Esophagus squamous epithelium (tissue), 5 donors: ENCODE measurements at regions not wholly inside any gene's neighbourhood (a gene's known extent, or its start where the extent isn't known, plus 50 kb on each side); places are given as distances from the start of the nearest gene placed in this dataset.
"Not testable (repeated sequence)": the region's sequence is repeated elsewhere in the genome, so short reads cannot be mapped to it uniquely, and the experiment has no call there.

Source experiments
- DNase-seq: peaks from one replicate; lab custom pipeline; 2025; lab: John Stamatoyannopoulos, UW
- H3K27ac ChIP-seq, 4 donors: fragments of 200-600 bp; sonication (generic); one replicate each; pipeline ENCODE4 v1.5.1; 2016 to 2019; ENCODE audit warnings: mild to moderate bottlenecking in 1 of 4
- H3K27me3 ChIP-seq, 4 donors: fragments of 200-600 bp; sonication (generic); 1 replicate in 3 of 4; 2 replicates in 1 of 4; pipeline versions ENCODE4 v1.5.1 to v1.6.0; 2017 to 2021; ENCODE audit warnings: antibody characterized with exemption in 1 of 4
- H3K36me3 ChIP-seq, 3 donors: fragments of 200-600 bp; sonication (generic); one replicate each; pipeline ENCODE4 v1.5.1; 2016 to 2019
- H3K4me1 ChIP-seq, 3 donors: fragments of 200-600 bp; sonication (generic); one replicate each; pipeline ENCODE4 v1.5.1; 2017 to 2019
- H3K4me3 ChIP-seq, 4 donors: fragments of 200-600 bp; sonication (generic); 1 replicate in 3 of 4; 2 replicates in 1 of 4; pipeline ENCODE4 v1.5.1; 2016 to 2019; ENCODE audit warnings: mild to moderate bottlenecking in 2 of 4, moderate library complexity in 1 of 4
- H3K9me3 ChIP-seq, 3 donors: fragments of 200-600 bp; sonication (generic); one replicate each; pipeline ENCODE4 v1.5.1; 2016 to 2019
- POLR2A ChIP-seq, 4 donors: fragments of 450-650 bp; IDR thresholded peaks; one replicate each; pipeline ENCODE4 v1.6.1; 2017; ENCODE audit warnings: antibody characterized with exemption in 4 of 4, mild to moderate bottlenecking in 4 of 4, moderate library complexity in 3 of 4
- WGBS, 2 donors: methylation state at CpG; one replicate each; pipeline ENCODE4 v1.1.5; 2018; 5-methylcytosine and 5-hydroxymethylcytosine counted together
- intact Hi-C: fragments of 100-400 bp; cut with DNase I; formaldehyde crosslinking; loops from one replicate; pipeline ENCODE4 v1.15.0; 2022
- TF ChIP-seq, protein P1 (sequence below), 6 experiments: fragments of 450-650 bp in 4 of 6; fragments of 200-600 bp in 2 of 6; sonication (generic) in 2 of 6; IDR thresholded peaks; one replicate each; pipeline ENCODE4 v1.5.1; 2016 to 2019; ENCODE audit warnings: antibody characterized with exemption in 6 of 6, mild to moderate bottlenecking in 4 of 6, moderate library complexity in 4 of 6
- donor health status: DM: yes; HTN: yes; CAD: no.

DNA sequence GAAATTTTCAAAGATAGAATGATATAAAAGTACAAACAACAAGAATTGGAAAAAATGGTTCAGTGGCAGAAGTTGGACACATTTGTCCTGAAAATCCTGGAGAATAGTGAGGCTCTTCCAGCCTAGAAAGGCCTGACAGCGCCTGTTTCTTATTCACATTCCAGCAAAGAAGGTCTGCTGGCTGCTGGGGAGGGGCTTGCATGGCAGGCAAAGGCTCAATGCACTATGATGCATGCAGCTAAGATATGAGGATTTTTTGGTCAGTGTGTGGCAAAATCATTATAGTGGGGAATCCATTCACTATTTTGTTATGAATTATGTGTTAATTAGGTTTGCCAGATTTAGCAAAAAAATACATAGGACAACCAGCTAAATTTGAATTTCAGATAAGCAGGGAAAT is 243.9 kb upstream of the SLC30A5 start:
- Histone ChIP-seq H3K27me3 (no peaks in the 10 kb centered on the region), H3K9me3 (peaks cover 0 to 7% (median 0%) of the 10 kb centered on the region in 3 donors), H3K36me3 (no peaks in the 10 kb centered on the region), H3K27ac (no peak overlapping the region), H3K4me1 (peaks cover 0 to 7% (median 0%) of the 10 kb centered on the region in 3 donors), H3K4me3 (no peak overlapping the region)
- 93 to 100% methylated on average over 1 of the region's 1 CpG for WGBS, 2 donors
- no peak for TF ChIP-seq POLR2A (IDR thresholded peaks at IDR 0.05)
- TF ChIP-seq, protein P1, sequence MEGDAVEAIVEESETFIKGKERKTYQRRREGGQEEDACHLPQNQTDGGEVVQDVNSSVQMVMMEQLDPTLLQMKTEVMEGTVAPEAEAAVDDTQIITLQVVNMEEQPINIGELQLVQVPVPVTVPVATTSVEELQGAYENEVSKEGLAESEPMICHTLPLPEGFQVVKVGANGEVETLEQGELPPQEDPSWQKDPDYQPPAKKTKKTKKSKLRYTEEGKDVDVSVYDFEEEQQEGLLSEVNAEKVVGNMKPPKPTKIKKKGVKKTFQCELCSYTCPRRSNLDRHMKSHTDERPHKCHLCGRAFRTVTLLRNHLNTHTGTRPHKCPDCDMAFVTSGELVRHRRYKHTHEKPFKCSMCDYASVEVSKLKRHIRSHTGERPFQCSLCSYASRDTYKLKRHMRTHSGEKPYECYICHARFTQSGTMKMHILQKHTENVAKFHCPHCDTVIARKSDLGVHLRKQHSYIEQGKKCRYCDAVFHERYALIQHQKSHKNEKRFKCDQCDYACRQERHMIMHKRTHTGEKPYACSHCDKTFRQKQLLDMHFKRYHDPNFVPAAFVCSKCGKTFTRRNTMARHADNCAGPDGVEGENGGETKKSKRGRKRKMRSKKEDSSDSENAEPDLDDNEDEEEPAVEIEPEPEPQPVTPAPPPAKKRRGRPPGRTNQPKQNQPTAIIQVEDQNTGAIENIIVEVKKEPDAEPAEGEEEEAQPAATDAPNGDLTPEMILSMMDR (IDR thresholded peaks at IDR 0.05): no peak
- intact Hi-C loops: no loop called here
- DNase-seq: no peak

DNA sequence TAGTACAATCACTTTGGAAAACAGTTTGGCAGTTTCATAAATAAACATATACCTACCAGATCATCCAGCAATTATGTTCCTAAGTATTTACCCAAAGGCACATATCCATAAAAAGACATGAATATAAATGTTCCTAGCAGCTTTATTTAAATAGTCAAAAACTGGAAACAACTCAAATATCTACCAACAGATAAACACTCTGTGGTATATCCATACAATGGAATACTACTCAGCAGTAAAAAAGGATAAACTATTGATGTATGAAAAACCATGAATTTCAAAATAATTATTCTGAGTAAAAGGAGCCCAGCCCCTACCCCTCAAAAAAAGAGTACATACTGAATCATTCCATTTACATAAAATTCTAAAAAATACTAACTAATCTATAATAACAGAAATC is 232.7 kb upstream of the SLC30A5 start:
- Histone ChIP-seq H3K27ac (no peak overlapping the region), H3K27me3 (peaks cover 0 to 6% (median 0%) of the 10 kb centered on the region in 4 donors), H3K4me1 (no peaks in the 10 kb centered on the region), H3K4me3 (no peak overlapping the region), H3K9me3 (peaks cover 0 to 9% (median 5%) of the 10 kb centered on the region in 3 donors), H3K36me3 (no peaks in the 10 kb centered on the region)
- TF ChIP-seq, protein P1 (IDR thresholded peaks at IDR 0.05): no peak
- TF ChIP-seq POLR2A (IDR thresholded peaks at IDR 0.05): no peak
- DNase-seq: no peak
- intact Hi-C loops: no loop called here

DNA sequence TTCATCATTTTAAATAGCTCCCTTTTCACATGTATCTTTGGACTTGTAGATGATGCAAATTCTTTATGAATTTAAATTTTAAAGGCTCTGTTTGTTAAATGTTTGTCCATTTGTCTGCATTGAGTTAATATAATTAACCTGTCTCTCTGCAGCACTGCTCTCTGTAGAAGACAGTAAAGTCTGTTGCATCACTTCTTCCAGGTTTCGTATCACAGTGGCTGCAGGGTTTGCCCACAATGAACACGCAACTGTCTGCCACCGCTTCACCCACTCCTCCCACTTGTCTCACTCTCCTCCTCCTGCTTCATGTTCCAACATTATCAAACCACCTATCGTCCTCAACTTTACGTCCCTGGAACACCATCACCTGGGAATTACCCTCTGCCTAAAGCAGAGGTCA is 231.3 kb upstream of the SLC30A5 start:
- Histone ChIP-seq H3K27me3 (peaks cover 0 to 6% (median 0%) of the 10 kb centered on the region in 4 donors), H3K4me1 (no peaks in the 10 kb centered on the region), H3K36me3 (no peaks in the 10 kb centered on the region), H3K9me3 (peaks cover 0 to 9% (median 5%) of the 10 kb centered on the region in 3 donors), H3K27ac (no peak overlapping the region), H3K4me3 (no peak overlapping the region)
- 87 to 90% methylated on average over 5 of the region's 5 CpGs for WGBS, 2 donors
- TF ChIP-seq, protein P1 (IDR thresholded peaks at IDR 0.05): no peak
- no peak for TF ChIP-seq POLR2A (IDR thresholded peaks at IDR 0.05)
- DNase-seq: no peak
- intact Hi-C loops: no loop called here

DNA sequence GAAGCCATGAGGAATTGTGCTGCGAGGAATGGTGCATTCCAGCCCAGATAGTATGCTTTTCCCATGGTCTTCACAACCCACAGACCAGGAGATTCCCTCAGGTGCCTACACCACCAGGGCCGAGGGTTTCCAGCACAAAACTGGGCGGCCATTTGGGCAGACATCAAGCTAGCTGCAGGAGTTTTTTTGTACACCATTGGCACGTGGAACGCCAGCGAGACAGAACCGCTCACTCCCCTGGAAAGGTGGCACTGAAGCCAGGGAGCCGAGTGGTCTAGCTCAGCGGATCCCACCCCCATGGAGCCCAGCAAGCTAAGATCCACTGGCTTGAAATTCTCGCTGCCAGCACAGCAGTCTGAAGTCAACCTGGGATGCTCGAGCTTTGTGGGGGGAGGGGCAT is 228.6 kb upstream of the SLC30A5 start:
- H3K9me3 ChIP-seq, DNase-seq, H3K27ac ChIP-seq, intact Hi-C loops, H3K36me3 ChIP-seq, H3K27me3 ChIP-seq, H3K4me1 ChIP-seq, H3K4me3 ChIP-seq: not testable (repeated sequence)
- 88 to 100% methylated on average over 1 to 9 of the region's 11 CpGs for WGBS, 2 donors

DNA sequence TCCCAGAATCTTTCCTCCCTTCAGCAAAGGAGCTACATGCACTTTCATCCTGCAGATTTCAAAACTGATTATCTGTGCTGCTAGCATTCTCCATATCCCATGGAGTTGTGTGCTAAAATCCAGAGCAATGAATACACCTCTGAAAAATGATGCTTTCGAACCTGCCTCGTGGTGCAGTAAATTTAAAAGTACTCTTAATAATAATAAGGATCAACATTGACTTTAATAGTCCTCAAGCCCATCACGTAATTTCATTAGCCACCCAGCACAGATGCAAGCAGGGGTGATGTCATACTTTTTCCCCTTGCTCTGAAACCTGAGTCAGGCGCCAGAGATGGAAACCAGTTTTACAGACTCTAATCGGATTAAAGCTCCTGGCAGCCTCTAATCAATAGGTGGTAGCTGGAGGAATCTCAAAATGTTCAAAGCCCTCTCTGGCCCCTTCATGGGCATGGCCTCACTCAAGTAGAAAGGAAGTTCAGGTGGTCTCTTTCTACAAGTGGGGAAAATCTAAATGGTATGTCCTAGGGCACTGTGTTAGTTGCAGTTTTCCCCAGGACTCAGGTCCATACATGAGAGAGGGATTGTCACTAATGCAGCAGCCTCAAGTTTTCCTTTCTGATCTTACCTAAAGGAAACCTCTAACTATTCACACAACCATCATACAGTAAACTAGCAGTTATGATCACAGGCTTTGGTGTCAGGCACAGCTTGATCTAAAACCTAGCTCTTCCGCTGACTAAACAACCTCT is 221.6 kb upstream of the SLC30A5 start:
- Histone ChIP-seq H3K9me3 (no peaks in the 10 kb centered on the region), H3K4me1 (no peaks in the 10 kb centered on the region), H3K27ac (no peak overlapping the region), H3K4me3 (no peak overlapping the region), H3K27me3 (no peaks in the 10 kb centered on the region), H3K36me3 (no peaks in the 10 kb centered on the region)
- intact Hi-C loops: no loop called here
- DNase-seq: no peak
- 62 to 68% methylated on average over 6 of the region's 6 CpGs for WGBS, 2 donors
- TF ChIP-seq POLR2A (IDR thresholded peaks at IDR 0.05): no peak
- TF ChIP-seq, protein P1 (IDR thresholded peaks at IDR 0.05): no peak
